ENCODE measurements at regions not wholly inside any gene's neighbourhood (a gene's known extent, or its start where the extent isn't known, plus 50 kb on each side); places are given as distances from the start of the nearest gene placed in this dataset.
"Not testable (repeated sequence)": the region's sequence is repeated elsewhere in the genome, so short reads cannot be mapped to it uniquely, and the experiment has no call there.

DNA sequence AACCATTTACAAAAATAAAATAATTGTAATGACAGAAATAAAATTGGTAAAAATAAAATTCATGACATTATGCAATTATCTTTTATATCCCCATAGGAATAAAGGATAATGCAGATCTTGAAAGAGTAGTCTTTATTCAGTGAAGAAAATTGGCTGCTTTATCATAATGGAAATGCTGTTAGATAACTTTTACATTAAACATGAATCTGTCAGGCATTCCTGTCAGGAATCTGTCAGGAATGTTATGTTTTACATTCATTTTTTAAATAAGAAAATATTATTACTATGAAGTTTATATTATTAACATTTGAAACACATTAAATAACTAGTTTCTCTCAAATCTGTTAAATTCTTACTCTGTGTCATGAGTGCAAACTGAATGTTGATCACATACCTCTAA, 1024.7 kb upstream of the TMEFF2 start:
- no peaks in the 10 kb centered on the region for H3K27me3 Mint-ChIP-seq (ENCODE audit: low read depth)
- no peaks in the 10 kb centered on the region for H3K9me3 Mint-ChIP-seq
- H3K4me1 Mint-ChIP-seq (ENCODE audit: low read depth): no peaks in the 10 kb centered on the region
- DNase-seq: no peak
- intact Hi-C loops (cut with micrococcal nuclease): no loop called here
- no peaks in the 10 kb centered on the region for H3K36me3 Mint-ChIP-seq (ENCODE audit: low read depth)
- H3K4me3 Mint-ChIP-seq: no peak overlapping the region
- CTCF ChIA-PET: interaction anchor here (0.7 kb wide), 1 partner anchor 207 kb away, joined by 3 read pairs; no protein-coding TSS in a partner anchor
- H3K27ac Mint-ChIP-seq: no peak overlapping the region

DNA sequence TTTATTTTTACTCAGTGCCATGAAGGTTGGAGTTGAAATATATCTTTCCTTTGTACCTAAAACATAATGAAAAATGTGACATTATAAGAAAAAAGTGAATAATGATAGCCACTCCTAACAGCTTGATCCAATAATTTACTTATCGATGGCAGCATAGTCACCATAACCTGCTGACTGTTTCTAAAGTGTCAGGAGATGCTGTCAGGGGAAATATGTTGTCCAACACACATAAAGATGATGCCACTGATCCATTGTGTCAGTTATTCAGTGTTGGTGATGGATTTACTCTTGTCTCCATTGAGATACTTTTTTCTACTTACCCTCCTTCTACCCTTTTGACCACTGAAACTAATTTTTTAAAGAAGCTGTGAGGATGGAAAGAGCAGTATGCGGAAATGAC, 1006.9 kb upstream of the TMEFF2 start:
- Mint-ChIP-seq H3K36me3 (ENCODE audit: low read depth) (no peaks in the 10 kb centered on the region), H3K4me3 (no peak overlapping the region), H3K9me3 (no peaks in the 10 kb centered on the region), H3K27ac (no peak overlapping the region), H3K4me1 (ENCODE audit: low read depth) (no peaks in the 10 kb centered on the region), H3K27me3 (ENCODE audit: low read depth) (no peaks in the 10 kb centered on the region)
- CTCF ChIA-PET: no interaction called here
- intact Hi-C loops (cut with micrococcal nuclease): no loop called here
- no peak for DNase-seq

DNA sequence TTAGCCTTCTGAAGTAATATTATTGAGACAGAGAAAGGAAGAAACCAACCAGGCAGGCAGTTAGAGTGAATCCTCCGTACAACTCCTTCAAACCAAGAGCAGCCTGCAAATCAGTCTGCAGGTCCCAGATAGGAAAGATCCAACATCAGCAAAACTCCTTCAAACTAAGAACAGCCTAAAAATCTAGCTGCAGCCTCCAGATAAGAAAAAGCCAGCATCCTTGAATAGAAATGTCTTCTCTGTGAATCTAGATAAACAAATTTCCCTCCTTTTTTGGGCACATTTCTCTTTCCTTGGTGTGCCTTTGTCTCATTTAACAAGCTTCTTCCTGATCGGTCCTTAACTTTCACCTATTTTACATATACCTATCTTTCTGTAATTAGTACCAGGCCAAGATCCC, 1004.6 kb upstream of the TMEFF2 start:
- intact Hi-C loops (cut with micrococcal nuclease): no loop called here
- H3K36me3 Mint-ChIP-seq (ENCODE audit: low read depth): no peaks in the 10 kb centered on the region
- no peaks in the 10 kb centered on the region for H3K27me3 Mint-ChIP-seq (ENCODE audit: low read depth)
- DNase-seq: no peak
- H3K9me3 Mint-ChIP-seq: no peaks in the 10 kb centered on the region
- no peaks in the 10 kb centered on the region for H3K4me1 Mint-ChIP-seq (ENCODE audit: low read depth)
- no peak overlapping the region for H3K27ac Mint-ChIP-seq
- H3K4me3 Mint-ChIP-seq: no peak overlapping the region
- CTCF ChIA-PET: no interaction called here

- Mint-ChIP-seq H3K4me3 (no peak overlapping the region), H3K27ac (no peak overlapping the region), H3K4me1 (ENCODE audit: low read depth) (peaks cover 6% of the 10 kb centered on the region), H3K36me3 (ENCODE audit: low read depth) (no peaks in the 10 kb centered on the region), H3K27me3 (ENCODE audit: low read depth) (no peaks in the 10 kb centered on the region), H3K9me3 (no peaks in the 10 kb centered on the region)
- no peak for DNase-seq
- intact Hi-C loops (cut with micrococcal nuclease): no loop called here
- CTCF ChIA-PET: no interaction called here
Measured at GRCh38 chr2:193187816-193188215, 993.1 kb upstream of the TMEFF2 start.

DNA sequence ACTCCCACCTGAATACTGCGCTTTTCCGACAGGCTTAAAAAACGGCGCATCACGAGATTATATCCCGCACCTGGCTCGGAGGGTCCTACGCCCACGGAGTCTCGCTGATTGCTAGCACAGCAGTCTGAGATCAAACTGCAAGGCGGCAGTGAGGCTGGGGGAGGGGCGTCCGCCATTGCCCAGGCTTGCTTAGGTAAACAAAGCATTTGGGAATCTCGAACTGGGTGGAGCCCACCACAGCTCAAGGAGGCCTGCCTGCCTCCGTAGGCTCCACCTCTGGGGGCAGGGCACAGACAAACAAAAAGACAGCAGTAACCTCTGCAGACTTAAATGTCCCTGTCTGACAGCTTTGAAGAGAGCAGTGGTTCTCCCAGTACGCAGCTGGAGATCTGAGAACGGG, 976.2 kb upstream of the TMEFF2 start:
- H3K4me3 Mint-ChIP-seq; DNase-seq; H3K36me3 Mint-ChIP-seq (ENCODE audit: low read depth); H3K4me1 Mint-ChIP-seq (ENCODE audit: low read depth); H3K27me3 Mint-ChIP-seq (ENCODE audit: low read depth); CTCF ChIA-PET; H3K9me3 Mint-ChIP-seq; intact Hi-C loops (cut with micrococcal nuclease); H3K27ac Mint-ChIP-seq: not testable (repeated sequence)

GRCh38 chr2:193156480-193156879, 961.7 kb upstream of the TMEFF2 start:
- Mint-ChIP-seq H3K27ac (no peak overlapping the region), H3K9me3 (no peaks in the 10 kb centered on the region), H3K27me3 (ENCODE audit: low read depth) (no peaks in the 10 kb centered on the region), H3K36me3 (ENCODE audit: low read depth) (no peaks in the 10 kb centered on the region), H3K4me1 (ENCODE audit: low read depth) (no peaks in the 10 kb centered on the region), H3K4me3 (no peak overlapping the region)
- intact Hi-C loops (cut with micrococcal nuclease): no loop called here
- CTCF ChIA-PET: no interaction called here
- DNase-seq: no peak

- H3K27ac Mint-ChIP-seq: no peak overlapping the region
- CTCF ChIA-PET: no interaction called here
- H3K36me3 Mint-ChIP-seq (ENCODE audit: low read depth): no peaks in the 10 kb centered on the region
- no peak overlapping the region for H3K4me3 Mint-ChIP-seq
- no peaks in the 10 kb centered on the region for H3K27me3 Mint-ChIP-seq (ENCODE audit: low read depth)
- H3K9me3 Mint-ChIP-seq: no peaks in the 10 kb centered on the region
- DNase-seq: no peak
- no peaks in the 10 kb centered on the region for H3K4me1 Mint-ChIP-seq (ENCODE audit: low read depth)
- intact Hi-C loops (cut with micrococcal nuclease): no loop called here
Measured at GRCh38 chr2:193154076-193154475, 959.3 kb upstream of the TMEFF2 start.

DNA sequence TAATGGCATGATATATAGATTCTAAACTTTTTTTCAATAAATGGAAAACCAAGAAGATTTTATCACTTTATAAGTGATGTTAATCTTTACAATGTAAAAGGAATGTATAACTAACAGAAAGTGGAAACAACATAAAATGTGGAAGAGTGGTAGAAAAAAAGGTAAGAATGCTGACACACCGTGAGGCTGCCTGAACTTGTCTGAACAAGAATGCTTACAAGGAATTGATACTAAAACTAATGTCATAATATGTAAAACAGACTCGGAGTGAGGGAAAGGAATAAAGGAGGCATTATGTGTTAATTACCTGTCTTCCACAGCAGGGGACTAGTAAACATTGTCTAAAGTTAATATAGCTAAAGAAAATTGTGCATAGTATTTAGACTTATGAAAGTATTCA, 958.8 kb upstream of the TMEFF2 start:
- Mint-ChIP-seq H3K4me1 (ENCODE audit: low read depth) (no peaks in the 10 kb centered on the region), H3K9me3 (no peaks in the 10 kb centered on the region), H3K27me3 (ENCODE audit: low read depth) (no peaks in the 10 kb centered on the region), H3K27ac (no peak overlapping the region), H3K36me3 (ENCODE audit: low read depth) (no peaks in the 10 kb centered on the region), H3K4me3 (no peak overlapping the region)
- intact Hi-C loops (cut with micrococcal nuclease): no loop called here
- DNase-seq: no peak
- CTCF ChIA-PET: no interaction called here

- H3K27ac Mint-ChIP-seq; CTCF ChIA-PET; H3K9me3 Mint-ChIP-seq; H3K4me1 Mint-ChIP-seq (ENCODE audit: low read depth); H3K27me3 Mint-ChIP-seq (ENCODE audit: low read depth); DNase-seq; intact Hi-C loops (cut with micrococcal nuclease); H3K36me3 Mint-ChIP-seq (ENCODE audit: low read depth); H3K4me3 Mint-ChIP-seq: not testable (repeated sequence)
Measured at GRCh38 chr2:193142467-193142866, 947.7 kb upstream of the TMEFF2 start.

GRCh38 chr2:193141998-193142397, 947.3 kb upstream of the TMEFF2 start:
- DNase-seq: no peak
- H3K9me3 Mint-ChIP-seq: peaks cover 4% of the 10 kb centered on the region
- no peak overlapping the region for H3K27ac Mint-ChIP-seq
- no peaks in the 10 kb centered on the region for H3K27me3 Mint-ChIP-seq (ENCODE audit: low read depth)
- intact Hi-C loops (cut with micrococcal nuclease): no loop called here
- H3K4me3 Mint-ChIP-seq: no peak overlapping the region
- H3K36me3 Mint-ChIP-seq (ENCODE audit: low read depth): no peaks in the 10 kb centered on the region
- CTCF ChIA-PET: no interaction called here
- no peaks in the 10 kb centered on the region for H3K4me1 Mint-ChIP-seq (ENCODE audit: low read depth)

DNA sequence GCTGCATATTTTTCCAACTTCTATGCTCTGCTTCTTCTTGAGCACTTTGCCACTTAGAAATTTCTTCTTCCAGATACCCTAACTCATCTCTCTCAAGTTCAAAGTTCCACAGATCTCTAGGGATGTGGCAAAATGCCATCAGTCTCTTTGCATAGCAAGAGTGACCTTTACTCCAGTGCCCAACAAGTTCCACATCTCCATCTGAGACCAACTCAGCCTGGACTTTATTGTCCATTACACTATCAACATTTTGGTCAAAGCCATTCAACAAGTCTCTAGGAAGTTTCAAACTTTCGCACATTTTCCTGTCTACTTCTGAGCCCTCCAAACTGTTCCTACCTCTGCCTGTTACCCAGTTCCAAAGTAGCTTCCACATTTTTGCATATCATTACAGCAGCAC, 946.2 kb upstream of the TMEFF2 start:
- H3K27ac Mint-ChIP-seq; H3K4me1 Mint-ChIP-seq (ENCODE audit: low read depth); H3K36me3 Mint-ChIP-seq (ENCODE audit: low read depth); CTCF ChIA-PET; H3K4me3 Mint-ChIP-seq; H3K9me3 Mint-ChIP-seq; intact Hi-C loops (cut with micrococcal nuclease); H3K27me3 Mint-ChIP-seq (ENCODE audit: low read depth); DNase-seq: not testable (repeated sequence)

DNA sequence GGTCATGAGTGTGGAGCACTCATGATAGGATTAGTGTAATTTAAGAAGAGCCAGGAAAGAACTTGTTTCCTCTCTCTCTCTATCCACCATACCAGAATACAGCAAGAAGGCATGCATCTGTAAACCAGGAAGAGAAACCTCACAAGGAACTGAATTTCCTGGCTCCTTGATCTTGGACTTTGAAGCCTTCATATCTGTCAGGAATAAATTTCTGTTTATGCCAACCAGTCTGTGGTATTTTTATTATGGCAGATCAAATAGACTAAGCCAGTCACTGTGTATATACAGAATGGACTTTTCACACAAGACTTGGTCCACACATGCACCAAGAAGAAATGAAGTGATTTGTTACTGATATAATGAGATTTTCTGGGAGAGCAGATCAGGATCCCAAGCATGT, 930.1 kb upstream of the TMEFF2 start:
- CTCF ChIA-PET: no interaction called here
- H3K9me3 Mint-ChIP-seq: no peaks in the 10 kb centered on the region
- no peak for DNase-seq
- H3K4me1 Mint-ChIP-seq (ENCODE audit: low read depth): no peaks in the 10 kb centered on the region
- H3K27ac Mint-ChIP-seq: no peak overlapping the region
- intact Hi-C loops (cut with micrococcal nuclease): no loop called here
- no peaks in the 10 kb centered on the region for H3K27me3 Mint-ChIP-seq (ENCODE audit: low read depth)
- no peaks in the 10 kb centered on the region for H3K36me3 Mint-ChIP-seq (ENCODE audit: low read depth)
- H3K4me3 Mint-ChIP-seq: no peak overlapping the region

DNA sequence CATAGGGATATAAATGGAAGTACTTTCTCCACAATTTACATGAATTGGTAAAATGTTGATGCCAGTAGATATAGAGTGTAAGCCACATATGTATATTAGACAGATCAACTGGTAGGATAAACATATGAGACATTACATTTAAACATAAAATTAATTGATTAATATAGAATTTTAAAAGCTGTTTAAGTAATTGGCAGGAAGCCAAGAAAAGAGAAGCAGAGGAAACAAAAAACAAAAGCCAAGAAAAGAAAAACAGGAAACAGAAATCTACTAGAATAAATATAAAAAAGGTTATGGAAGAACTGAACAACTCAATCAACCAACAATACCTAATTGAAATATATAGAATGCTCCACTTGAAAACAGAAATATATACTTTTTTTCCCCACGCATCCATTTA, 920.1 kb upstream of the TMEFF2 start:
- CTCF ChIA-PET: interaction anchor here (0.6 kb wide), 1 partner anchor 139 kb away, joined by 6 read pairs; no protein-coding TSS in a partner anchor
- Mint-ChIP-seq H3K27ac (no peak overlapping the region), H3K36me3 (ENCODE audit: low read depth) (no peaks in the 10 kb centered on the region), H3K27me3 (ENCODE audit: low read depth) (no peaks in the 10 kb centered on the region), H3K9me3 (no peaks in the 10 kb centered on the region), H3K4me3 (no peak overlapping the region), H3K4me1 (ENCODE audit: low read depth) (no peaks in the 10 kb centered on the region)
- no peak for DNase-seq
- intact Hi-C loops (cut with micrococcal nuclease): no loop called here

GRCh38 chr2:193112986-193113385, 918.3 kb upstream of the TMEFF2 start:
- Mint-ChIP-seq H3K36me3 (ENCODE audit: low read depth) (no peaks in the 10 kb centered on the region), H3K9me3 (no peaks in the 10 kb centered on the region), H3K27me3 (ENCODE audit: low read depth) (no peaks in the 10 kb centered on the region), H3K4me3 (no peak overlapping the region), H3K4me1 (ENCODE audit: low read depth) (no peaks in the 10 kb centered on the region), H3K27ac (no peak overlapping the region)
- DNase-seq: no peak
- intact Hi-C loops (cut with micrococcal nuclease): no loop called here
- CTCF ChIA-PET: no interaction called here

Measured in activated naive CD4-positive, alpha-beta T cell treated with anti-CD3 and anti-CD28 coated beads for 36 hours (primary cell).